Mesenchymal stem cell (in vitro differentiated cells and primary cell): ENCODE measurements at regions not wholly inside any gene's neighbourhood (a gene's known extent, or its start where the extent isn't known, plus 50 kb on each side); places are given as distances from the start of the nearest gene placed in this dataset.

ENCODE experiments used
- DNase-seq: peaks from one replicate; pipeline ENCODE4 v3.0.0-alpha.2; 2013
- H2AFZ ChIP-seq: one replicate; pipeline ENCODE4 v1.6.1; 2013; ENCODE audit warnings: low read depth, mild to moderate bottlenecking, control low read depth, inconsistent platforms, low read length, moderate library complexity
- H2AK5ac ChIP-seq: 2 replicates; pipeline ENCODE4 v1.6.1; 2013; ENCODE audit warnings: low read length, moderate library complexity, mild to moderate bottlenecking, inconsistent platforms; ENCODE audit not compliant: severe bottlenecking
- H2BK120ac ChIP-seq: one replicate; pipeline ENCODE4 v1.6.1; 2013; ENCODE audit warnings: low read depth, mild to moderate bottlenecking, inconsistent platforms, low read length, moderate library complexity
- H2BK12ac ChIP-seq, 2 experiments: one replicate each; pipeline ENCODE4 v1.6.1; 2013; ENCODE audit warnings: inconsistent platforms in 2 of 2, low read length in 2 of 2, mild to moderate bottlenecking in 2 of 2, moderate library complexity in 2 of 2, control low read depth in 1 of 2
- H2BK15ac ChIP-seq: one replicate; pipeline ENCODE4 v1.6.1; 2013; ENCODE audit warnings: mild to moderate bottlenecking, low read depth, inconsistent platforms; ENCODE audit not compliant: poor library complexity, severe bottlenecking
- H2BK5ac ChIP-seq: 2 replicates; pipeline ENCODE4 v1.6.1; 2013; ENCODE audit warnings: low read depth, mild to moderate bottlenecking, low read length, control low read depth, inconsistent platforms; ENCODE audit not compliant: poor library complexity, severe bottlenecking
- H3K14ac ChIP-seq, 2 experiments: one replicate each; pipeline ENCODE4 v1.6.1; 2013; ENCODE audit warnings: inconsistent platforms in 2 of 2, low read length in 2 of 2, control low read depth in 1 of 2, mild to moderate bottlenecking in 1 of 2, moderate library complexity in 1 of 2
- H3K18ac ChIP-seq, 2 experiments: one replicate each; pipeline ENCODE4 v1.6.1; 2013; ENCODE audit warnings: inconsistent platforms in 2 of 2, low read length in 2 of 2, control low read depth in 1 of 2, low read depth in 1 of 2, mild to moderate bottlenecking in 1 of 2
- H3K23ac ChIP-seq, 2 experiments: one replicate each; pipeline ENCODE4 v1.6.1; 2013; ENCODE audit warnings: inconsistent platforms in 2 of 2, low read length in 2 of 2, mild to moderate bottlenecking in 2 of 2, moderate library complexity in 2 of 2, control low read depth in 1 of 2
- H3K27ac ChIP-seq: 2 replicates; pipeline ENCODE4 v1.5.1; 2013; ENCODE audit warnings: mild to moderate bottlenecking, moderate library complexity, low read length, control low read depth, inconsistent platforms; ENCODE audit not compliant: poor library complexity, severe bottlenecking
- H3K27me3 ChIP-seq, 2 experiments: 2 replicates each; pipeline versions ENCODE4 v1.6.1 to v1.7.0; 2013; ENCODE audit warnings: low read length in 2 of 2, mild to moderate bottlenecking in 2 of 2, moderate library complexity in 2 of 2, control low read depth in 1 of 2, inconsistent platforms in 1 of 2; ENCODE audit not compliant: control insufficient read depth in 1 of 2, insufficient read depth in 1 of 2
- H3K36me3 ChIP-seq, 2 experiments: 2 replicates each; pipeline versions ENCODE4 v1.6.1 to v1.7.0; 2013; ENCODE audit warnings: low read length in 2 of 2, control low read depth in 1 of 2, inconsistent platforms in 1 of 2, low read depth in 1 of 2, mild to moderate bottlenecking in 1 of 2; ENCODE audit not compliant: insufficient read depth in 2 of 2, control insufficient read depth in 1 of 2
- H3K4ac ChIP-seq, 2 experiments: one replicate each; pipeline ENCODE4 v1.6.1; 2013; ENCODE audit warnings: inconsistent platforms in 2 of 2, low read length in 2 of 2, mild to moderate bottlenecking in 2 of 2, moderate library complexity in 2 of 2, control low read depth in 1 of 2, low read depth in 1 of 2
- H3K4me1 ChIP-seq: 2 replicates; pipeline ENCODE4 v1.6.1; 2013; ENCODE audit warnings: low read depth, low read length, control low read depth; ENCODE audit not compliant: control insufficient read depth, insufficient read depth
- H3K4me2 ChIP-seq: 2 replicates; pipeline ENCODE4 v1.6.1; 2013; ENCODE audit warnings: low read length, mild to moderate bottlenecking, inconsistent platforms; ENCODE audit not compliant: poor library complexity, severe bottlenecking
- H3K4me3 ChIP-seq, 2 experiments: 2 replicates each; pipeline versions ENCODE4 v1.5.1 to v1.7.0; 2013; ENCODE audit warnings: low read length in 2 of 2, mild to moderate bottlenecking in 2 of 2, control low read depth in 1 of 2, low read depth in 1 of 2; ENCODE audit not compliant: insufficient read depth in 1 of 2
- H3K79me1 ChIP-seq: replicated peaks from 2 replicates; pipeline ENCODE4 v1.6.1; 2013; ENCODE audit warnings: mild to moderate bottlenecking, control low read depth, low read length, inconsistent platforms; ENCODE audit not compliant: poor library complexity, severe bottlenecking
- H3K9ac ChIP-seq: 2 replicates; pipeline ENCODE4 v1.7.0; 2013; ENCODE audit warnings: mild to moderate bottlenecking, low read length, moderate library complexity
- H3K9me3 ChIP-seq: 2 replicates; pipeline ENCODE4 v1.7.0; 2013; ENCODE audit warnings: mild to moderate bottlenecking, low read length; ENCODE audit not compliant: control insufficient read depth
- H4K8ac ChIP-seq: one replicate; pipeline ENCODE4 v1.6.1; 2013; ENCODE audit warnings: inconsistent platforms, mild to moderate bottlenecking, low read length, moderate library complexity
- H4K91ac ChIP-seq: one replicate; pipeline ENCODE4 v1.6.1; 2013; ENCODE audit warnings: mild to moderate bottlenecking, low read length, inconsistent platforms
- WGBS: methylation state at CpG from one replicate; pipeline ENCODE4 v1.1.7; 2013; ENCODE audit warnings: mixed read lengths; 5-methylcytosine and 5-hydroxymethylcytosine counted together

GRCh38 chr4:38563707-38564495 lies 100.1 kb upstream of the KLF3 start:
- peaks cover 0 to 9% of the 10 kb centered on the region in 2 experiments for H3K27me3 ChIP-seq
- no peak overlapping the region for H3K4me3 ChIP-seq
- no peak overlapping the region for H3K23ac ChIP-seq
- 98% methylated on average over 7 of the region's 9 CpGs for WGBS
- H3K14ac ChIP-seq, result no peak overlapping the region
- no peak overlapping the region for H2BK15ac ChIP-seq
- H3K4me2 ChIP-seq, result no peak overlapping the region
- no peak overlapping the region for H3K9ac ChIP-seq
- H2AK5ac ChIP-seq, result no peak overlapping the region
- peak overlapping the region; percentile 12 for H4K8ac ChIP-seq
- peak overlapping the region in 1 of 2 experiments; percentile 89 for H2BK12ac ChIP-seq
- H3K18ac ChIP-seq, result peak overlapping the region in 1 of 2 experiments; percentile 16
- H3K4ac ChIP-seq, result no peak overlapping the region
- no peaks in the 10 kb centered on the region for H3K9me3 ChIP-seq
- H3K27ac ChIP-seq, result no peak overlapping the region
- H2AFZ ChIP-seq, result no peak overlapping the region
- H3K36me3 ChIP-seq, result no peaks in the 10 kb centered on the region
- no peak overlapping the region for H2BK5ac ChIP-seq
- no peak for DNase-seq
- no peaks in the 10 kb centered on the region for H3K79me1 ChIP-seq
- H4K91ac ChIP-seq, result peak overlapping the region; percentile 11
- H2BK120ac ChIP-seq, result no peak overlapping the region
- H3K4me1 ChIP-seq, result no peaks in the 10 kb centered on the region

GRCh38 chr4:38565271-38566199 lies 98.5 kb upstream of the KLF3 start:
- Histone ChIP-seq H2BK5ac (no peak overlapping the region), H2BK15ac (no peak overlapping the region), H2BK120ac (no peak overlapping the region), H2AK5ac (no peak overlapping the region), H4K91ac (no peak overlapping the region), H3K18ac (no peak overlapping the region), H3K4me3 (peak overlapping the region in 1 of 2 experiments; percentile 22), H3K4me1 (no peaks in the 10 kb centered on the region), H3K9me3 (no peaks in the 10 kb centered on the region), H3K9ac (peak overlapping the region; percentile 8), H3K79me1 (no peaks in the 10 kb centered on the region), H3K4me2 (no peak overlapping the region), H3K27ac (no peak overlapping the region), H3K23ac (no peak overlapping the region), H2AFZ (no peak overlapping the region), H3K27me3 (peaks cover 0 to 4% of the 10 kb centered on the region in 2 experiments), H2BK12ac (no peak overlapping the region), H3K4ac (no peak overlapping the region), H3K14ac (no peak overlapping the region), H4K8ac (peak overlapping the region; percentile 36), H3K36me3 (no peaks in the 10 kb centered on the region)
- WGBS, result 79% methylated on average over 10 of the region's 12 CpGs
- no peak for DNase-seq

GRCh38 chr4:38566806-38567398 lies 97.1 kb upstream of the KLF3 start:
- Histone ChIP-seq H4K91ac (no peak overlapping the region), H2AK5ac (no peak overlapping the region), H3K79me1 (no peaks in the 10 kb centered on the region), H3K23ac (no peak overlapping the region), H3K4me1 (no peaks in the 10 kb centered on the region), H3K9ac (no peak overlapping the region), H3K36me3 (no peaks in the 10 kb centered on the region), H2BK120ac (no peak overlapping the region), H3K14ac (no peak overlapping the region), H3K27ac (no peak overlapping the region), H2BK15ac (no peak overlapping the region), H2BK5ac (no peak overlapping the region), H3K18ac (peak overlapping the region in 1 of 2 experiments; percentile 30), H3K4me2 (no peak overlapping the region), H4K8ac (no peak overlapping the region), H2BK12ac (no peak overlapping the region), H3K4me3 (no peak overlapping the region), H2AFZ (no peak overlapping the region), H3K4ac (no peak overlapping the region), H3K27me3 (peaks cover 0 to 4% of the 10 kb centered on the region in 2 experiments), H3K9me3 (no peaks in the 10 kb centered on the region)
- 81% methylated on average over 1 of the region's 4 CpGs for WGBS
- DNase-seq, result no peak

GRCh38 chr4:38567457-38567856 lies 96.5 kb upstream of the KLF3 start:
- Histone ChIP-seq H3K4ac (no peak overlapping the region), H2BK12ac (no peak overlapping the region), H3K79me1 (no peaks in the 10 kb centered on the region), H3K4me2 (no peak overlapping the region), H3K9ac (no peak overlapping the region), H3K14ac (no peak overlapping the region), H4K8ac (no peak overlapping the region), H3K18ac (no peak overlapping the region), H2BK15ac (no peak overlapping the region), H3K36me3 (no peaks in the 10 kb centered on the region), H3K4me1 (no peaks in the 10 kb centered on the region), H2BK120ac (no peak overlapping the region), H3K4me3 (no peak overlapping the region), H4K91ac (no peak overlapping the region), H3K27ac (no peak overlapping the region), H2AFZ (no peak overlapping the region), H3K9me3 (no peaks in the 10 kb centered on the region), H2BK5ac (no peak overlapping the region), H3K27me3 (peaks cover 0 to under 1% of the 10 kb centered on the region in 2 experiments), H3K23ac (no peak overlapping the region), H2AK5ac (no peak overlapping the region)
- no peak for DNase-seq
- 90% methylated on average over 4 of the region's 5 CpGs for WGBS
